ENCODE measurements at regions not wholly inside any gene's neighbourhood (a gene's known extent, or its start where the extent isn't known, plus 50 kb on each side); places are given as distances from the start of the nearest gene placed in this dataset.
"Not testable (repeated sequence)": the region's sequence is repeated elsewhere in the genome, so short reads cannot be mapped to it uniquely, and the experiment has no call there.

- H3K36me3 ChIP-seq (ENCODE audit: insufficient read depth in 1 of 2, low read depth in 1 of 2): no peaks in the 10 kb centered on the region
- DNase-seq (no peak), ATAC-seq (no peak)
- no peaks in the 10 kb centered on the region for H3K27me3 ChIP-seq (ENCODE audit: insufficient read depth in 3 of 3, low read length in 2 of 3)
- TF ChIP-seq CTCF (IDR thresholded peaks at IDR 0.05): no peak
- H3K27ac ChIP-seq: no peak overlapping the region
- no peak overlapping the region for H3K4me3 ChIP-seq
- intact Hi-C loops (cut with DNase I): no loop called here
- no peaks in the 10 kb centered on the region for H3K4me1 ChIP-seq
- H3K9me3 ChIP-seq: no peaks in the 10 kb centered on the region
Measured at GRCh38 chr5:91937121-91937520, 554.0 kb upstream of the ARRDC3 start.

DNA sequence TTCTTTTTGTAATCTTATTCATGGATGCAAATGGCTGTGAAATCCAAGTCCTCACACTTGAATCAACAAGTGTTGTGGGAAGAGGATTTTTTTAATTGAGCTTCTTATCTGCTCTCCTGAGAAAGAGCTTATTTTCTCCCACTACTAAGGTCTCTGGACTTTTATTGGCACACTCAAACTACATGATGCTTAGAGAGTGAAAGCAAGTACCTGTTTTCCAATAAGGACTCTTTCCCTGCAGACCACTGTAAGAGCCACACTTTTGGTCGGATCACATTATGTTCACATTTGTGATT, 546.4 kb upstream of the ARRDC3 start:
- TF ChIP-seq CTCF (IDR thresholded peaks at IDR 0.05): no peak
- WGBS, 3 donors: 68 to 75% (median 72%) methylated on average over 1 of the region's 1 CpG
- ATAC-seq (no peak), DNase-seq (no peak)
- no peaks in the 10 kb centered on the region for H3K4me1 ChIP-seq
- no peaks in the 10 kb centered on the region for H3K9me3 ChIP-seq
- no peaks in the 10 kb centered on the region for H3K36me3 ChIP-seq (ENCODE audit: insufficient read depth in 1 of 2, low read depth in 1 of 2)
- intact Hi-C loops (cut with DNase I): no loop called here
- no peaks in the 10 kb centered on the region for H3K27me3 ChIP-seq (ENCODE audit: insufficient read depth in 3 of 3, low read length in 2 of 3)
- no peak overlapping the region for H3K27ac ChIP-seq
- no peak overlapping the region for H3K4me3 ChIP-seq

DNA sequence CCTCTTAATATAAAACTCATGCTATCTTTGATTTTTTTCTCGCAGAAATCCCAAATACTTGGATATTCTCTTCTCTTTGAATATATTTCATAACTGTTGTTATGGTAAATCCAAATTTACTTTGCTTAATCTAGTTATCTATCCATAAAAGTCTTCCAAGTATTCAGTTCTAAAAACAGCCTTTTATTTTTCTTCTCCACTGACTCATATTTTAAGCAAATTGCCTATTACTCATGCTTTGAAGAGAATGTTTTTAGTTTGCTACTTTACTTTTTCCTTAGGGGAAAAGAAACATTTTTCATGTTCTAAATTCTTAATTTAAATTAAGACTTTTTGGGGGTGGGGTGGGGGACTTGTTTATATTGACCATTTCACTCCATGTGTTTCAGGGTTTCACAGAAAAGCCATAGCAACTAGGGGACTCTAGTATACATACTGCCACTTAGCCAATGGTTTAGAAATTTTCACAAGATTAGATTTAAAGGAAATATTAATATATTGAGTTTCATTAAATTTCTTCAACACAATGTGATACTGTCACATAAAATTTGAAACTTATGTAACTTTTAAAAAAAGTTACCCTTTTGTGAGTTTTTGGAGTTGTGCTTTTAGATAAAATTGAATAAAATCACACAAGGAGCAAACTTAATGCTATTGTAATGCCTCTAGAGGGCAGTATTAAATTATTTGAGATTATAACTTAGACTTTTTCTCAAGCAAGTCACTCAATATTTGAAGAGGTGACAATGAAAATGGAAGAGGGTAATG, 545.8 kb upstream of the ARRDC3 start:
- no peak overlapping the region for H3K27ac ChIP-seq
- no peaks in the 10 kb centered on the region for H3K4me1 ChIP-seq
- H3K9me3 ChIP-seq: no peaks in the 10 kb centered on the region
- ATAC-seq (no peak), DNase-seq (no peak)
- no peaks in the 10 kb centered on the region for H3K36me3 ChIP-seq (ENCODE audit: insufficient read depth in 1 of 2, low read depth in 1 of 2)
- H3K27me3 ChIP-seq (ENCODE audit: insufficient read depth in 3 of 3, low read length in 2 of 3): no peaks in the 10 kb centered on the region
- intact Hi-C loops (cut with DNase I): no loop called here
- no peak overlapping the region for H3K4me3 ChIP-seq
- peak; percentile 24 for TF ChIP-seq CTCF (IDR thresholded peaks at IDR 0.05)
- 37 to 90% (median 85%) methylated on average over 1 of the region's 1 CpG for WGBS, 3 donors

GRCh38 chr5:91927439-91927838, 544.3 kb upstream of the ARRDC3 start:
- no peaks in the 10 kb centered on the region for H3K27me3 ChIP-seq (ENCODE audit: insufficient read depth in 3 of 3, low read length in 2 of 3)
- intact Hi-C loops (cut with DNase I): no loop called here
- TF ChIP-seq CTCF (IDR thresholded peaks at IDR 0.05): no peak
- H3K4me3 ChIP-seq: no peak overlapping the region
- no peak overlapping the region for H3K27ac ChIP-seq
- ATAC-seq (no peak), DNase-seq (no peak)
- no peaks in the 10 kb centered on the region for H3K4me1 ChIP-seq
- no peaks in the 10 kb centered on the region for H3K36me3 ChIP-seq (ENCODE audit: insufficient read depth in 1 of 2, low read depth in 1 of 2)
- H3K9me3 ChIP-seq: no peaks in the 10 kb centered on the region
- WGBS, 3 donors: 90 to 95% (median 92%) methylated on average over 2 of the region's 2 CpGs

- no peaks in the 10 kb centered on the region for H3K36me3 ChIP-seq (ENCODE audit: insufficient read depth in 1 of 2, low read depth in 1 of 2)
- H3K27ac ChIP-seq: no peak overlapping the region
- DNase-seq (no peak), ATAC-seq (no peak)
- no peaks in the 10 kb centered on the region for H3K4me1 ChIP-seq
- no peak overlapping the region for H3K4me3 ChIP-seq
- no peaks in the 10 kb centered on the region for H3K9me3 ChIP-seq
- WGBS, 3 donors: 57 to 70% (median 58%) methylated on average over 1 of the region's 1 CpG
- H3K27me3 ChIP-seq (ENCODE audit: insufficient read depth in 3 of 3, low read length in 2 of 3): no peaks in the 10 kb centered on the region
- no peak for TF ChIP-seq CTCF (IDR thresholded peaks at IDR 0.05)
- intact Hi-C loops (cut with DNase I): no loop called here
Measured at GRCh38 chr5:91925249-91925648, 542.1 kb upstream of the ARRDC3 start.

GRCh38 chr5:91917037-91917814, 534.1 kb upstream of the ARRDC3 start:
- DNase-seq; H3K27ac ChIP-seq; H3K27me3 ChIP-seq (ENCODE audit: insufficient read depth in 3 of 3, low read length in 2 of 3); intact Hi-C loops (cut with DNase I); H3K4me1 ChIP-seq; ATAC-seq; H3K4me3 ChIP-seq; H3K36me3 ChIP-seq (ENCODE audit: insufficient read depth in 1 of 2, low read depth in 1 of 2); H3K9me3 ChIP-seq: not testable (repeated sequence)
- 93 to 95% (median 95%) methylated on average over 37 to 51 of the region's 51 CpGs for WGBS, 3 donors
